OCI-LY1 (cell line): ENCODE measurements at regions not wholly inside any gene's neighbourhood (a gene's known extent, or its start where the extent isn't known, plus 50 kb on each side); places are given as distances from the start of the nearest gene placed in this dataset.

Experiments
- CTCF ChIP-seq: fragments of 200-600 bp; sonication (generic), shearing (Covaris generic); IDR thresholded peaks from 2 replicates; pipeline ENCODE4 v1.5.1; 2017; ENCODE audit warnings: mild to moderate bottlenecking, antibody characterized with exemption, low read length, moderate library complexity, mixed read lengths
- EZH2 ChIP-seq: fragments of 200-600 bp; sonication (generic), shearing (Covaris generic); IDR thresholded peaks from 2 replicates; pipeline ENCODE4 v1.8.0; 2017; ENCODE audit warnings: borderline replicate concordance, mixed run types, mild to moderate bottlenecking, antibody characterized with exemption, low read length, moderate library complexity, mixed read lengths

- TF ChIP-seq CTCF (no peak), EZH2 (no peak)
These were observed 268.4 kb downstream of the FAM76B start for GRCh38 chr11:95521133-95521542.
